Uterus (tissue), 2 donors: ENCODE measurements at regions not wholly inside any gene's neighbourhood (a gene's known extent, or its start where the extent isn't known, plus 50 kb on each side); places are given as distances from the start of the nearest gene placed in this dataset.

Experiments used
- POLR2A ChIP-seq, 2 donors: fragments of 450-650 bp; IDR thresholded peaks; one replicate each; pipeline ENCODE4 v1.6.1; 2016; ENCODE audit warnings: antibody characterized with exemption in 2 of 2, mild to moderate bottlenecking in 1 of 2, moderate library complexity in 1 of 2
- TF ChIP-seq, protein P1 (sequence below), 4 experiments: fragments of 200-600 bp in 2 of 4; fragments of 450-650 bp in 2 of 4; sonication (generic) in 2 of 4; IDR thresholded peaks; one replicate each; pipeline ENCODE4 v1.5.1; 2016 to 2019; ENCODE audit warnings: antibody characterized with exemption in 4 of 4, mild to moderate bottlenecking in 2 of 4, moderate library complexity in 1 of 4

DNA sequence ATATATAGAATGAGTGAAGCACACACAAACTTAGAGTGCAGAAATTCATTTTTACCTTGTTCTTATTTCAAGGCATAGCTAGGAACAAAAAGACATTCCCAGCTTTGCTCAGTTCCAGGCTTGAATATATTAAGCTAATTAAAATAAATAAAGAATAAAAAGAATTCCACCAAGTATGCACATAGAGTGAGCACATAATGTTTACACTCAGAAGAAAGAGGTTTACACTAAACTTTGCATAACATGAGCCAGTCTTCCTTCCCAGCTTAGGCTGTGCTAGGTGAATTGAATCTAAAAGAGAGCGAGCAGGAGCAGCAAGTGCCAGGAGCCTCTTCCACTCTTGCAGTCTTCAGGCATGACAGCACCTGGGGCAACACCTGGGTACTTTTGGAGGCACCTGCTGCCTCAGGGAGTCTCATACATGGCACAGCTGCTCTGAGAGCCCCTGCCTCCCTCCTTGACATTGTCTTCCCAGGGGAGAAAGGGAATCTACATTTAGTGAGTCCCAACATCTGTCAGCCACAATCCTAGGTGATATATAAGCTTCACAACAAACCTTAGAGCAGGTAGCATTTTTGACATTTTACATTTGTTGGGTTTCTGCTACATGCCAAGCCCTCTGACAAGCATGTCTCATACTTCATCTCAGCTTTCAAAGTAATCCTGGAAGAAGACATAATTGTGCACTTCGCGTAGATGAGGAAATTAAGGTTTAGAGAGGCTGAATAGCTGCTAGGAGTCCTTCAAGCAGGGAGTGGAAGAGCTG, 732.7 kb upstream of the TENM4 start:
- TF ChIP-seq, protein P1, sequence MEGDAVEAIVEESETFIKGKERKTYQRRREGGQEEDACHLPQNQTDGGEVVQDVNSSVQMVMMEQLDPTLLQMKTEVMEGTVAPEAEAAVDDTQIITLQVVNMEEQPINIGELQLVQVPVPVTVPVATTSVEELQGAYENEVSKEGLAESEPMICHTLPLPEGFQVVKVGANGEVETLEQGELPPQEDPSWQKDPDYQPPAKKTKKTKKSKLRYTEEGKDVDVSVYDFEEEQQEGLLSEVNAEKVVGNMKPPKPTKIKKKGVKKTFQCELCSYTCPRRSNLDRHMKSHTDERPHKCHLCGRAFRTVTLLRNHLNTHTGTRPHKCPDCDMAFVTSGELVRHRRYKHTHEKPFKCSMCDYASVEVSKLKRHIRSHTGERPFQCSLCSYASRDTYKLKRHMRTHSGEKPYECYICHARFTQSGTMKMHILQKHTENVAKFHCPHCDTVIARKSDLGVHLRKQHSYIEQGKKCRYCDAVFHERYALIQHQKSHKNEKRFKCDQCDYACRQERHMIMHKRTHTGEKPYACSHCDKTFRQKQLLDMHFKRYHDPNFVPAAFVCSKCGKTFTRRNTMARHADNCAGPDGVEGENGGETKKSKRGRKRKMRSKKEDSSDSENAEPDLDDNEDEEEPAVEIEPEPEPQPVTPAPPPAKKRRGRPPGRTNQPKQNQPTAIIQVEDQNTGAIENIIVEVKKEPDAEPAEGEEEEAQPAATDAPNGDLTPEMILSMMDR (IDR thresholded peaks at IDR 0.05) = no peak
- no peak for TF ChIP-seq POLR2A (IDR thresholded peaks at IDR 0.05)
